ENCODE measurements at regions not wholly inside any gene's neighbourhood (a gene's known extent, or its start where the extent isn't known, plus 50 kb on each side); places are given as distances from the start of the nearest gene placed in this dataset.

GRCh38 chr14:82116721-82117120 is 583.1 kb upstream of the SEL1L start:
- TF ChIP-seq, protein P1, sequence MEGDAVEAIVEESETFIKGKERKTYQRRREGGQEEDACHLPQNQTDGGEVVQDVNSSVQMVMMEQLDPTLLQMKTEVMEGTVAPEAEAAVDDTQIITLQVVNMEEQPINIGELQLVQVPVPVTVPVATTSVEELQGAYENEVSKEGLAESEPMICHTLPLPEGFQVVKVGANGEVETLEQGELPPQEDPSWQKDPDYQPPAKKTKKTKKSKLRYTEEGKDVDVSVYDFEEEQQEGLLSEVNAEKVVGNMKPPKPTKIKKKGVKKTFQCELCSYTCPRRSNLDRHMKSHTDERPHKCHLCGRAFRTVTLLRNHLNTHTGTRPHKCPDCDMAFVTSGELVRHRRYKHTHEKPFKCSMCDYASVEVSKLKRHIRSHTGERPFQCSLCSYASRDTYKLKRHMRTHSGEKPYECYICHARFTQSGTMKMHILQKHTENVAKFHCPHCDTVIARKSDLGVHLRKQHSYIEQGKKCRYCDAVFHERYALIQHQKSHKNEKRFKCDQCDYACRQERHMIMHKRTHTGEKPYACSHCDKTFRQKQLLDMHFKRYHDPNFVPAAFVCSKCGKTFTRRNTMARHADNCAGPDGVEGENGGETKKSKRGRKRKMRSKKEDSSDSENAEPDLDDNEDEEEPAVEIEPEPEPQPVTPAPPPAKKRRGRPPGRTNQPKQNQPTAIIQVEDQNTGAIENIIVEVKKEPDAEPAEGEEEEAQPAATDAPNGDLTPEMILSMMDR (IDR thresholded peaks at IDR 0.05) = no peak
- TF ChIP-seq ZFX (IDR thresholded peaks at IDR 0.05; ENCODE audit: borderline replicate concordance) = no peak

Measured in 22Rv1 (cell line).